Activated CD4-positive, alpha-beta T cell treated with anti-CD3 and anti-CD28 coated beads for 36 hours (primary cell): ENCODE measurements at regions not wholly inside any gene's neighbourhood (a gene's known extent, or its start where the extent isn't known, plus 50 kb on each side); places are given as distances from the start of the nearest gene placed in this dataset.

Experiments
- ATAC-seq: fragments of 200-7000 bp; cut with Tn5 transposase; one replicate; pipeline ENCODE4 v1.10.0; 2021; ENCODE audit warnings: mild to moderate bottlenecking, moderate library complexity
- CTCF ChIA-PET: fragments of 350-600 bp; sonication (Branson Sonifier 250); formaldehyde crosslinking; loops from one replicate; lab custom pipeline; 2021; ENCODE audit warnings: antibody characterized with exemption; lab: Charles Lee
- POLR2A ChIA-PET: fragments of 350-600 bp; sonication (Branson Sonifier 250); formaldehyde crosslinking; loops from one replicate; lab custom pipeline; 2021; ENCODE audit warnings: antibody characterized with exemption, inconsistent platforms; lab: Charles Lee
- DNase-seq: peaks from one replicate; pipeline ENCODE4 v3.0.0-alpha.2; 2020
- H3K27ac Mint-ChIP-seq: one replicate; pipeline ENCODE4 v1.8.0; 2021; ENCODE audit warnings: mixed read lengths
- H3K27me3 Mint-ChIP-seq: one replicate; pipeline ENCODE4 v1.8.0; 2021; ENCODE audit warnings: mixed read lengths
- H3K36me3 Mint-ChIP-seq: one replicate; pipeline ENCODE4 v1.8.0; 2021; ENCODE audit warnings: low read depth, mixed read lengths
- H3K4me1 Mint-ChIP-seq: one replicate; pipeline ENCODE4 v1.8.0; 2021; ENCODE audit warnings: mixed read lengths
- H3K4me3 Mint-ChIP-seq: one replicate; pipeline ENCODE4 v1.8.0; 2021; ENCODE audit warnings: mild to moderate bottlenecking, moderate library complexity, mixed read lengths
- H3K9me3 Mint-ChIP-seq: one replicate; pipeline ENCODE4 v1.8.0; 2021; ENCODE audit warnings: low read depth, mixed read lengths
- intact Hi-C, 2 experiments: fragments of 100-400 bp; cut with DNase I in 1 of 2; cut with micrococcal nuclease in 1 of 2; formaldehyde crosslinking; loops; one replicate each; pipeline versions ENCODE4 v1.14.2 to v1.15.1; 2022 to 2024; cut with DNase I, micrococcal nuclease

- Mint-ChIP-seq H3K4me1 (no peaks in the 10 kb centered on the region), H3K4me3 (no peak overlapping the region), H3K27me3 (no peaks in the 10 kb centered on the region), H3K9me3 (no peaks in the 10 kb centered on the region), H3K36me3 (no peaks in the 10 kb centered on the region), H3K27ac (no peak overlapping the region)
- intact Hi-C loops, result no loop called here
- DNase-seq (no peak), ATAC-seq (no peak)
- POLR2A ChIA-PET, result no interaction called here
- CTCF ChIA-PET, result no interaction called here
Measured at GRCh38 chr3:155239960-155240359, 53.5 kb downstream of the STRIT1 start.

GRCh38 chr3:155238845-155239244, 54.6 kb downstream of the STRIT1 start:
- intact Hi-C loops, result no loop called here
- no peak for ATAC-seq

GRCh38 chr3:155236473-155236872, 57.0 kb downstream of the STRIT1 start:
- H3K4me1 Mint-ChIP-seq, result no peaks in the 10 kb centered on the region
- H3K4me3 Mint-ChIP-seq, result no peak overlapping the region
- ATAC-seq (no peak), DNase-seq (no peak)
- H3K27ac Mint-ChIP-seq, result no peak overlapping the region
- ChIA-PET POLR2A (no interaction called here), CTCF (no interaction called here)
- H3K27me3 Mint-ChIP-seq, result no peaks in the 10 kb centered on the region
- no peaks in the 10 kb centered on the region for H3K9me3 Mint-ChIP-seq
- no peaks in the 10 kb centered on the region for H3K36me3 Mint-ChIP-seq
- intact Hi-C loops, result no loop called here

More at GRCh38 chr3:155238845-155239244, 54.6 kb downstream of the STRIT1 start:
- H3K4me3 Mint-ChIP-seq, result no peak overlapping the region
- ChIA-PET CTCF (interaction anchor here (0.9 kb wide), 1 partner anchor 8 kb away, joined by 5 read pairs; no protein-coding TSS in a partner anchor), POLR2A (interaction anchor here (0.6 kb wide), 1 partner anchor 742 kb away, joined by 3 read pairs; no protein-coding TSS in a partner anchor)
- H3K36me3 Mint-ChIP-seq, result no peaks in the 10 kb centered on the region
- DNase-seq, result no peak
- no peaks in the 10 kb centered on the region for H3K27me3 Mint-ChIP-seq
- H3K9me3 Mint-ChIP-seq, result no peaks in the 10 kb centered on the region
- H3K27ac Mint-ChIP-seq, result no peak overlapping the region
- H3K4me1 Mint-ChIP-seq, result no peaks in the 10 kb centered on the region
